ENCODE measurements at regions not wholly inside any gene's neighbourhood (a gene's known extent, or its start where the extent isn't known, plus 50 kb on each side); places are given as distances from the start of the nearest gene placed in this dataset.
"Not testable (repeated sequence)": the region's sequence is repeated elsewhere in the genome, so short reads cannot be mapped to it uniquely, and the experiment has no call there.

GRCh38 chr10:33858326-33858725, 523.9 kb upstream of the NRP1 start:
- no peak for TF ChIP-seq CTCF (IDR thresholded peaks at IDR 0.05; ENCODE audit: low read depth, low read length, missing control alignments)
- DNase-seq (ENCODE audit: low read depth): no peak
- H3K4me3 ChIP-seq (ENCODE audit: low read depth, low read length): no peak overlapping the region
- in situ Hi-C loops (cut with HindIII; ENCODE audit: low sequenced_read_pairs): no loop called here

- DNase-seq (ENCODE audit: low read depth); H3K4me3 ChIP-seq (ENCODE audit: low read depth, low read length); in situ Hi-C loops (cut with HindIII; ENCODE audit: low sequenced_read_pairs): not testable (repeated sequence)
Measured at GRCh38 chr10:33853221-33853620, 518.8 kb upstream of the NRP1 start.

- no peak for DNase-seq (ENCODE audit: low read depth)
- no peak overlapping the region for H3K4me3 ChIP-seq (ENCODE audit: low read depth, low read length)
- in situ Hi-C loops (cut with HindIII; ENCODE audit: low sequenced_read_pairs): no loop called here
- TF ChIP-seq CTCF (IDR thresholded peaks at IDR 0.05; ENCODE audit: low read depth, low read length, missing control alignments): no peak
Measured at GRCh38 chr10:33843379-33843778, 508.9 kb upstream of the NRP1 start.

- DNase-seq (ENCODE audit: low read depth): no peak
- in situ Hi-C loops (cut with HindIII; ENCODE audit: low sequenced_read_pairs): no loop called here
- no peak for TF ChIP-seq CTCF (IDR thresholded peaks at IDR 0.05; ENCODE audit: low read depth, low read length, missing control alignments)
- H3K4me3 ChIP-seq (ENCODE audit: low read depth, low read length): no peak overlapping the region
Measured at GRCh38 chr10:33841678-33842077, 507.2 kb upstream of the NRP1 start.

GRCh38 chr10:33838731-33839130, 504.3 kb upstream of the NRP1 start:
- in situ Hi-C loops (cut with HindIII; ENCODE audit: low sequenced_read_pairs): no loop called here
- no peak overlapping the region for H3K4me3 ChIP-seq (ENCODE audit: low read depth, low read length)
- no peak for DNase-seq (ENCODE audit: low read depth)
- TF ChIP-seq CTCF (IDR thresholded peaks at IDR 0.05; ENCODE audit: low read depth, low read length, missing control alignments): no peak

GRCh38 chr10:33837736-33838135, 503.3 kb upstream of the NRP1 start:
- H3K4me3 ChIP-seq (ENCODE audit: low read depth, low read length): no peak overlapping the region
- in situ Hi-C loops (cut with HindIII; ENCODE audit: low sequenced_read_pairs): no loop called here

GRCh38 chr10:33835556-33835955, 501.1 kb upstream of the NRP1 start:
- in situ Hi-C loops (cut with HindIII; ENCODE audit: low sequenced_read_pairs): no loop called here
- no peak for TF ChIP-seq CTCF (IDR thresholded peaks at IDR 0.05; ENCODE audit: low read depth, low read length, missing control alignments)
- DNase-seq (ENCODE audit: low read depth): no peak
- H3K4me3 ChIP-seq (ENCODE audit: low read depth, low read length): no peak overlapping the region

More at GRCh38 chr10:33837736-33838135, 503.3 kb upstream of the NRP1 start:
- no peak for DNase-seq (ENCODE audit: low read depth)
- no peak for TF ChIP-seq CTCF (IDR thresholded peaks at IDR 0.05; ENCODE audit: low read depth, low read length, missing control alignments)

Measured in astrocyte of the cerebellum (primary cell).